HG03097 (cell line): ENCODE measurements at regions not wholly inside any gene's neighbourhood (a gene's known extent, or its start where the extent isn't known, plus 50 kb on each side); places are given as distances from the start of the nearest gene placed in this dataset.
"Not testable (repeated sequence)": the region's sequence is repeated elsewhere in the genome, so short reads cannot be mapped to it uniquely, and the experiment has no call there.

ENCODE experiments used
- ATAC-seq: cut with Tn5 transposase; IDR thresholded peaks from one replicate; pipeline ENCODE4 v1.9.1; 2021; ENCODE audit not compliant: unreplicated experiment, low FRiP score

DNA sequence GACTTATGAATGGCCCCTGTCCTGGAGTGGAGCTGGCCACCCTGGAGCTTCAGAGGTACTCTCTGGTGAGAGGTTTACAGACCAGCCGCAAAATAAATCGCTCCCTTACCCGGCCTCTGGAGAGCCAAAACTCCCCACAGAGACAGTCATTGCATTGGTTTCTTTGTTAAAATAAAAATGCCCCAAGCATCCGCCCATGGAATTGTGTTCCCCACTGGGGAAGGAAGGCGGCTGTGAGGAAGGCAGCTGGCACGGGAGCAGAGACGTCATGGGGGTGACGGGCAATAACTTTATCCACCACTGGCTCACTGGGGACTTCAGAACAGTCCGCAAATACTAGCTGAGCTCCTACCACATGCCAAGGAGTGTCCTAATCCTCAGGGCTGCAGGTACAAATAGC, 266.2 kb upstream of the FOXF1 start:
- ATAC-seq = no peak

- ATAC-seq = no peak
Observed at GRCh38 chr16:86244936-86245335, 265.4 kb upstream of the FOXF1 start.

DNA sequence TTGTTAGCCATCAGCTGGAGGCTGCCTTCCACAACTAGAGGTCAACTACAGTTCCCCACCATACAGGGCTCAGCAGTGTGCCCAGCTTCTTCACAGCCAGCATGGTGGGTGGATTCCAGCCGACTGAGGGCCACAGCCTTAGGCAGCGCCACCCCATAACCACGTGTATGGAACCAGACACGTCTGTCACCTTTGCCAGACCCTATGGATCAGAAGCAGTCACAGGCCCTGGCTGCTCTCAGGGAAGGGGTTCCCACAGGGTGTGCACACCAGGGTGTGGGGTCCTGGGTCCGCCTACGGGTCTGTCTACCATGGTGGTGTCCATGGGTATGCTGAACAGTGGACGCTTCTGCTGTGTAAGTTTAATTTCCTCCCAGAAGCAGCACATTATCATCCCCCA, 265.0 kb upstream of the FOXF1 start:
- ATAC-seq = no peak

- no peak for ATAC-seq
Observed at GRCh38 chr16:86245895-86246294, 264.4 kb upstream of the FOXF1 start.

GRCh38 chr16:86248310-86248905, 261.9 kb upstream of the FOXF1 start:
- no peak for ATAC-seq

DNA sequence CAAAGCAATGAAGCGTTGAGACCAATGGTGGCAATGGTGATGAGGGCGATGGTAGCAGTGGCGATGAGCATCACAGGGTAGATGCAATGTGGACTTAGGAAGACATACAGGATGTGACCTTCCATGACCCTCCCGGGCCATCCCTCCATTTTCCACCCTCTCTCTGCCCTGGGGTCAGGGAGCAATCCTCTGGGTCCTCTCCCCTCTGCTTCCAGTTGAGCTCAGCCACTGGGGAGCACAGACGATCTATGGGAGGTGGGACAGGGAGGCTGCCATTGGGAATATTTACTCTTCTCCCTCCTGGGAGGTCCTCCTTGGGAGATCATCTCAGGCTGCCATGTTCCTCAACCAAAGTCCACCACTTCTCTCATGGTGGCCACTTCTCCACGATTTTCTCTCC, 260.7 kb upstream of the FOXF1 start:
- ATAC-seq = no peak

- no peak for ATAC-seq
Observed at GRCh38 chr16:86251682-86252081, 258.6 kb upstream of the FOXF1 start.

GRCh38 chr16:86252596-86252995, 257.7 kb upstream of the FOXF1 start:
- ATAC-seq = no peak

GRCh38 chr16:86255966-86256365, 254.4 kb upstream of the FOXF1 start:
- no peak for ATAC-seq

- no peak for ATAC-seq
Observed at GRCh38 chr16:86256995-86257394, 253.3 kb upstream of the FOXF1 start.

DNA sequence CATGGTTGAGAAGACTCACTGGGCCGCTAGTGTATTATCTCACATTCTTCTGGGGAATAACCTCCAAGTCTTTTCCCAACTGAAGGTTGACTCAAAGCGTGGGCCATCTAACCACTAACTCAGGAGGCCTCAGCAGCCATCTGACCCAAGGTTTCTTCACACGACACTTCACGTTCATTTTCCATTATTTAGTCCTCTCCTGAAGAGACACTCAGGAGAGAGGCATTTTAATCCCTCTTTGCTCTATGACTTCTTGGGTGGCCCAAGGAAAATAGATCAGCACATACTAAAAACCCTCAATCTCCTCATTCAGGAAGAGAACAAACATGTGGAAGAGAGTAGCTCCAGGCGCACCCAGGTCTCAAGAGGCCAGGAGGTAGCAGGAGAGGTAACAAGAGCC, 252.8 kb upstream of the FOXF1 start:
- ATAC-seq = no peak

- ATAC-seq = no peak
Observed at GRCh38 chr16:86258713-86259112, 251.6 kb upstream of the FOXF1 start.

- no peak for ATAC-seq
Observed at GRCh38 chr16:86259499-86259898, 250.8 kb upstream of the FOXF1 start.

- no peak for ATAC-seq
Observed at GRCh38 chr16:86261379-86261778, 248.9 kb upstream of the FOXF1 start.

- not testable (repeated sequence) for ATAC-seq
Observed at GRCh38 chr16:86267657-86268056, 242.7 kb upstream of the FOXF1 start.

- ATAC-seq = no peak
Observed at GRCh38 chr16:86270696-86271095, 239.6 kb upstream of the FOXF1 start.

- no peak for ATAC-seq
Observed at GRCh38 chr16:86272744-86273143, 237.6 kb upstream of the FOXF1 start.

- no peak for ATAC-seq
Observed at GRCh38 chr16:86277221-86277620, 233.1 kb upstream of the FOXF1 start.

GRCh38 chr16:86277859-86278258, 232.5 kb upstream of the FOXF1 start:
- not testable (repeated sequence) for ATAC-seq

DNA sequence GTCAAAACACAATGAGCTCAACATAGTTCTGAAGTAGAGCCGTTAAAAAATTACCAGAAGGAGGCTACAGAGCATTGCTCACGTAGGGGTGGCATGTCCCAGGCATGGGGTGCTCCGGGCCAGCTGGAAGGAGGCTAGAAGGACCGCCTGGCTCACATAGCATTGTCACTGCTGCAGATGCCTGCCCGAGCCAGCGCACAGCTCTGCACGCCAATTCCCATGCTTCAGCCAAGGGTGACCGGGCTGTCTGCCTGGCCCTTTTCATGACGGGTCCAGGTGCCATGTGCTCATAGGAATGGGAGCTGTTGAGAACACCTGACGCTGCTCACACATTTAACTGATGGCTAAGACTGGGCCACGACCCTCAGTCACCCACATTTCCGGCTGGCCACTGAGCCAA, 228.9 kb upstream of the FOXF1 start:
- ATAC-seq = no peak

DNA sequence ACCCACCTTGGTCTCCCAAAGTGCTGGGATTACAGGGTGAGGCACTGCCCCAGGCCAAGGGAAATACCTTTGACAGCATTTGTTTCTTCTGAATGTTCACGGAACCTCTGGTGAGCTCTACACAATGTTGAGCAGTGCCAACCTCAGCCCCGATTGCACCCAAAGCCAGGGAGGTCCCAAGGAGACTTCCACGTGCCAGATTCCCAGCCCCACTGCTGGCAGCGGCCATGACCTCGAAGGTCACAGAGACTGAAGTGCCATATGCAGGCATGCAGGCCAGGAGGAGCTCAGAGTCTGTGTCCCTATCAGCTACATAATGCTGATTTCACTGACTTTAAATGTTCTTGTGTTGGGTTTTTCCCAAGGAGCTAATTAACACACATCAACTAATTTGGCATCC, 226.4 kb upstream of the FOXF1 start:
- ATAC-seq = no peak

DNA sequence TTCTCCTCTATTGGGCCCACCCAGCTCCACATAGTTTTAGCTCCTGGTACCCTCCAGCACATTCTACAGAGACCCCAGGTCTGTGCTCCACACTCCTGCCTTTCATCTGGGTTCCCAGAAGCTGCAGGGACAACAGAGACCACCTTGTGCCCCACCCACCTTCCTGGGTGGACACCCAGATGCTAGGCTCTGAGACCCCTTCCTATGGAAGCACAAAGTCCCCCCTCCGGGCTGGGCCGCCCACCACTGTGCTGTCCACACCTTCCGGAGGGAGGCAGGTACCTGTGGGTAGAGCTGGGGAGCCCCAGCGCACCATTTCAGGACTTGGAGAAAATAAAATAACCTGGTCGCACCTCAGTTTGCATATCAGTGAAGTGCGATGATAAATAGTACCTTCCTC, 224.9 kb upstream of the FOXF1 start:
- no peak for ATAC-seq
